RKO (cell line): ENCODE measurements at regions not wholly inside any gene's neighbourhood (a gene's known extent, or its start where the extent isn't known, plus 50 kb on each side); places are given as distances from the start of the nearest gene placed in this dataset.

ENCODE experiments used
- DNase-seq: peaks from one replicate; pipeline ENCODE4 v3.0.0-alpha.2; 2016; ENCODE audit warnings: low spot score

- no peak for DNase-seq
These were observed 150.6 kb upstream of the UMPS start for GRCh38 chr3:124579641-124580040.

GRCh38 chr3:124582196-124582595 lies 148.1 kb upstream of the UMPS start:
- no peak for DNase-seq

GRCh38 chr3:124582621-124583395 lies 147.4 kb upstream of the UMPS start:
- DNase-seq = no peak

GRCh38 chr3:124584245-124584551 lies 146.1 kb upstream of the UMPS start:
- no peak for DNase-seq

- no peak for DNase-seq
These were observed 145.5 kb upstream of the UMPS start for GRCh38 chr3:124584552-124585391.

GRCh38 chr3:124586126-124587052 lies 143.9 kb upstream of the UMPS start:
- DNase-seq = no peak

GRCh38 chr3:124587053-124587408 lies 143.2 kb upstream of the UMPS start:
- DNase-seq = no peak

GRCh38 chr3:124588036-124588435 lies 142.2 kb upstream of the UMPS start:
- DNase-seq = no peak

- no peak for DNase-seq
These were observed 141.5 kb upstream of the UMPS start for GRCh38 chr3:124588794-124589193.

GRCh38 chr3:124591699-124592098 lies 138.6 kb upstream of the UMPS start:
- DNase-seq = no peak

- no peak for DNase-seq
These were observed 137.4 kb upstream of the UMPS start for GRCh38 chr3:124592658-124593441.

GRCh38 chr3:124593442-124593829 lies 136.8 kb upstream of the UMPS start:
- no peak for DNase-seq

- DNase-seq = no peak
These were observed 135.7 kb upstream of the UMPS start for GRCh38 chr3:124594581-124594980.

GRCh38 chr3:124597273-124597672 lies 133.0 kb upstream of the UMPS start:
- DNase-seq = no peak

- DNase-seq = no peak
These were observed 132.3 kb upstream of the UMPS start for GRCh38 chr3:124597979-124598378.

- no peak for DNase-seq
These were observed 131.0 kb upstream of the UMPS start for GRCh38 chr3:124599147-124599765.

GRCh38 chr3:124599779-124600693 lies 130.2 kb upstream of the UMPS start:
- DNase-seq = peak; percentile 61

- no peak for DNase-seq
These were observed 129.5 kb upstream of the UMPS start for GRCh38 chr3:124600765-124601164.

- DNase-seq = no peak
These were observed 129.1 kb upstream of the UMPS start for GRCh38 chr3:124601190-124601589.

GRCh38 chr3:124602980-124603627 lies 127.1 kb upstream of the UMPS start:
- no peak for DNase-seq
